ENCODE measurements at regions not wholly inside any gene's neighbourhood (a gene's known extent, or its start where the extent isn't known, plus 50 kb on each side); places are given as distances from the start of the nearest gene placed in this dataset.
"Not testable (repeated sequence)": the region's sequence is repeated elsewhere in the genome, so short reads cannot be mapped to it uniquely, and the experiment has no call there.

- no peak for DNase-seq (ENCODE audit: low read depth)
Measured at GRCh38 chr7:155948423-155948822, 136.2 kb upstream of the SHH start.

GRCh38 chr7:155947051-155947450 is 134.8 kb upstream of the SHH start:
- peak; percentile 52 for DNase-seq (ENCODE audit: low read depth)

- no peak for DNase-seq (ENCODE audit: low read depth)
Measured at GRCh38 chr7:155945670-155946325, 133.5 kb upstream of the SHH start.

- DNase-seq (ENCODE audit: low read depth) = no peak
Measured at GRCh38 chr7:155944901-155945300, 132.6 kb upstream of the SHH start.

- no peak for DNase-seq (ENCODE audit: low read depth)
Measured at GRCh38 chr7:155943251-155943899, 131.1 kb upstream of the SHH start.

- DNase-seq (ENCODE audit: low read depth) = no peak
Measured at GRCh38 chr7:155942226-155942950, 130.1 kb upstream of the SHH start.

- no peak for DNase-seq (ENCODE audit: low read depth)
Measured at GRCh38 chr7:155941688-155942087, 129.4 kb upstream of the SHH start.

- no peak for DNase-seq (ENCODE audit: low read depth)
Measured at GRCh38 chr7:155939350-155939749, 127.1 kb upstream of the SHH start.

GRCh38 chr7:155938129-155938528 is 125.9 kb upstream of the SHH start:
- no peak for DNase-seq (ENCODE audit: low read depth)

- DNase-seq (ENCODE audit: low read depth) = no peak
Measured at GRCh38 chr7:155935726-155936125, 123.5 kb upstream of the SHH start.

GRCh38 chr7:155935005-155935557 is 122.8 kb upstream of the SHH start:
- DNase-seq (ENCODE audit: low read depth) = no peak

- not testable (repeated sequence) for DNase-seq (ENCODE audit: low read depth)
Measured at GRCh38 chr7:155932324-155932723, 120.1 kb upstream of the SHH start.

- no peak for DNase-seq (ENCODE audit: low read depth)
Measured at GRCh38 chr7:155931396-155932085, 119.3 kb upstream of the SHH start.

- no peak for DNase-seq (ENCODE audit: low read depth)
Measured at GRCh38 chr7:155930527-155930926, 118.3 kb upstream of the SHH start.

GRCh38 chr7:155930061-155930460 is 117.8 kb upstream of the SHH start:
- DNase-seq (ENCODE audit: low read depth) = no peak

- DNase-seq (ENCODE audit: low read depth) = no peak
Measured at GRCh38 chr7:155928583-155928982, 116.3 kb upstream of the SHH start.

GRCh38 chr7:155927905-155928304 is 115.6 kb upstream of the SHH start:
- DNase-seq (ENCODE audit: low read depth) = no peak

- DNase-seq (ENCODE audit: low read depth) = no peak
Measured at GRCh38 chr7:155925682-155926081, 113.4 kb upstream of the SHH start.

GRCh38 chr7:155922067-155922816 is 110.0 kb upstream of the SHH start:
- DNase-seq (ENCODE audit: low read depth) = no peak

- DNase-seq (ENCODE audit: low read depth) = no peak
Measured at GRCh38 chr7:155921804-155922066, 109.5 kb upstream of the SHH start.

- no peak for DNase-seq (ENCODE audit: low read depth)
Measured at GRCh38 chr7:155921086-155921803, 109.0 kb upstream of the SHH start.

Measured in iris pigment epithelial cell (primary cell).